ENCODE measurements at regions not wholly inside any gene's neighbourhood (a gene's known extent, or its start where the extent isn't known, plus 50 kb on each side); places are given as distances from the start of the nearest gene placed in this dataset.

DNA sequence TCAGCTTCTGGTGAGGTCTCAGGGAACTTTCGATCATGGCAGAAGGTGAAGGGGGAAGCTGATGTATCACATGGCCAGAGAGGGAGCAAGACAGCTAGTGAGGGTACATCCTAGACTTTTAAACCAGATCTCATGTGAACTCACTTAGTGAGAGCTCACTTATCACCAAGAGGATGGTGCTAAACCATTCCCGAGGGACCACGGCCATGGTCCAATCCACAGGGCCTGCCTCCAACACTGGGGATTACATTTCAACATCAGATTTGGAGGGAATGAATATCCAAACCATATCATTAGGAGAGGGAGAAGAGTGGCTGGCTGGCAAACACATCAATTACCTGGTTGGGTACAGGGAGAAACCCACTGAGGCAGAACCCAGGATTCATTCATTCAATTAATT lies 75.7 kb upstream of the HAAO start:
- no peak for TF ChIP-seq CTCF (optimal IDR thresholded peaks at IDR 0.05 in 1 of 3, IDR thresholded peaks at IDR 0.05 in 1 of 3, conservative IDR thresholded peaks at IDR 0.05 in 1 of 3; ENCODE audit: extremely low read depth in 1 of 3, insufficient read depth in 2 of 3, low read length in 3 of 3)
- no peak for TF ChIP-seq EZH2 (IDR thresholded peaks at IDR 0.05; ENCODE audit: low read length)

All from keratinocyte (primary cell).